ENCODE measurements at regions not wholly inside any gene's neighbourhood (a gene's known extent, or its start where the extent isn't known, plus 50 kb on each side); places are given as distances from the start of the nearest gene placed in this dataset.

DNA sequence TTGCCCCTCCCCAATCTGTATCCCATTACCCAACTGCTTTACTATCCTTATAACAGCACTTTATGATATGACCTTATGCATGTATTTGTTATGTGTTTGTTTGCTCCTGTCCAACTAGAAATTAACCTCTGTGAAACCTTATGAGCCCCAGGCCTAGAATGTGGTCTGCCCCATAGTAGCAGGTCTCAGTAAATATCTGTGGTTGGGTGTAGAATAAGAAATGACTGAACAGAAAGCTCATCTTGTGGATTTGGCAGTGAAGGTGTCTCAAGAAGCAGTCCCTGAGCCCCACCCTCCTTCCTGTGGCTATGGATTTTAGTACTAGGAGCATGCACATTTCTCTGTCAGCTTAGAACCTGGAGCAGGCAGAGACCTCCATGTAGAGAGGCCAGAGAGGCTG, 229.0 kb upstream of the LCORL start:
- TF ChIP-seq, protein P1, sequence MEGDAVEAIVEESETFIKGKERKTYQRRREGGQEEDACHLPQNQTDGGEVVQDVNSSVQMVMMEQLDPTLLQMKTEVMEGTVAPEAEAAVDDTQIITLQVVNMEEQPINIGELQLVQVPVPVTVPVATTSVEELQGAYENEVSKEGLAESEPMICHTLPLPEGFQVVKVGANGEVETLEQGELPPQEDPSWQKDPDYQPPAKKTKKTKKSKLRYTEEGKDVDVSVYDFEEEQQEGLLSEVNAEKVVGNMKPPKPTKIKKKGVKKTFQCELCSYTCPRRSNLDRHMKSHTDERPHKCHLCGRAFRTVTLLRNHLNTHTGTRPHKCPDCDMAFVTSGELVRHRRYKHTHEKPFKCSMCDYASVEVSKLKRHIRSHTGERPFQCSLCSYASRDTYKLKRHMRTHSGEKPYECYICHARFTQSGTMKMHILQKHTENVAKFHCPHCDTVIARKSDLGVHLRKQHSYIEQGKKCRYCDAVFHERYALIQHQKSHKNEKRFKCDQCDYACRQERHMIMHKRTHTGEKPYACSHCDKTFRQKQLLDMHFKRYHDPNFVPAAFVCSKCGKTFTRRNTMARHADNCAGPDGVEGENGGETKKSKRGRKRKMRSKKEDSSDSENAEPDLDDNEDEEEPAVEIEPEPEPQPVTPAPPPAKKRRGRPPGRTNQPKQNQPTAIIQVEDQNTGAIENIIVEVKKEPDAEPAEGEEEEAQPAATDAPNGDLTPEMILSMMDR (conservative IDR thresholded peaks at IDR 0.05; ENCODE audit: low read length): no peak
- TF ChIP-seq EZH2phosphoT487 (IDR thresholded peaks at IDR 0.05; ENCODE audit: borderline replicate concordance): no peak

Measured in Loucy (cell line).